ENCODE measurements at regions not wholly inside any gene's neighbourhood (a gene's known extent, or its start where the extent isn't known, plus 50 kb on each side); places are given as distances from the start of the nearest gene placed in this dataset.

GRCh38 chr2:5914811-5915611 lies 222.8 kb downstream of the SOX11 start:
- TF ChIP-seq POLR2AphosphoS5 (IDR thresholded peaks at IDR 0.05) = no peak
- no peak for TF ChIP-seq CTCF (IDR thresholded peaks at IDR 0.05)
- TF ChIP-seq POLR2A (IDR thresholded peaks at IDR 0.05; ENCODE audit: low read depth) = no peak
- no peak for TF ChIP-seq EP300 (IDR thresholded peaks at IDR 0.05)
- peaks cover 0 to 9% (median 5%) of the 10 kb centered on the region in 4 donors for H3K4me1 ChIP-seq
- no peaks in the 10 kb centered on the region for H3K36me3 ChIP-seq
- 34% methylated on average over 6 of the region's 7 CpGs for WGBS
- intact Hi-C loops (cut with DNase I) = no loop called here
- no peaks in the 10 kb centered on the region for H3K27me3 ChIP-seq
- peaks cover 0 to 8% (median under 1%) of the 10 kb centered on the region in 4 donors for H3K9me3 ChIP-seq
- no peak overlapping the region for H3K27ac ChIP-seq (replicated peaks in 1 of 4)
- H3K4me3 ChIP-seq = no peak overlapping the region
- peak; percentile 78 for DNase-seq (ENCODE audit: extremely low spot score)

GRCh38 chr2:5915881-5916310 lies 223.7 kb downstream of the SOX11 start:
- DNase-seq (ENCODE audit: extremely low spot score) = peak; percentile 74
- no peak overlapping the region for H3K4me3 ChIP-seq
- peaks cover 0 to 9% (median 5%) of the 10 kb centered on the region in 4 donors for H3K4me1 ChIP-seq
- peaks cover 0 to 8% (median 2%) of the 10 kb centered on the region in 4 donors for H3K9me3 ChIP-seq
- WGBS = 70% methylated on average over 4 of the region's 4 CpGs
- no peak overlapping the region for H3K27ac ChIP-seq (replicated peaks in 1 of 4)
- no peaks in the 10 kb centered on the region for H3K36me3 ChIP-seq
- no peaks in the 10 kb centered on the region for H3K27me3 ChIP-seq
- intact Hi-C loops (cut with DNase I) = no loop called here
- TF ChIP-seq POLR2AphosphoS5 (IDR thresholded peaks at IDR 0.05) (no peak), EP300 (IDR thresholded peaks at IDR 0.05) (no peak), CTCF (IDR thresholded peaks at IDR 0.05) (no peak), POLR2A (IDR thresholded peaks at IDR 0.05; ENCODE audit: low read depth) (no peak)

- H3K4me3 ChIP-seq = no peak overlapping the region
- H3K9me3 ChIP-seq = peaks cover 0 to 8% (median 2%) of the 10 kb centered on the region in 4 donors
- H3K36me3 ChIP-seq = no peaks in the 10 kb centered on the region
- WGBS = 64% methylated on average over 8 of the region's 8 CpGs
- no peaks in the 10 kb centered on the region for H3K27me3 ChIP-seq
- H3K27ac ChIP-seq (replicated peaks in 1 of 4) = no peak overlapping the region
- TF ChIP-seq EP300 (IDR thresholded peaks at IDR 0.05) = no peak
- no peak for TF ChIP-seq POLR2A (IDR thresholded peaks at IDR 0.05; ENCODE audit: low read depth)
- no peak for TF ChIP-seq CTCF (IDR thresholded peaks at IDR 0.05)
- TF ChIP-seq POLR2AphosphoS5 (IDR thresholded peaks at IDR 0.05) = no peak
- no peaks in the 10 kb centered on the region for H3K4me1 ChIP-seq
- intact Hi-C loops (cut with DNase I) = no loop called here
- DNase-seq (ENCODE audit: extremely low spot score) = peak; percentile 29
Observed at GRCh38 chr2:5921081-5921642, 229.0 kb downstream of the SOX11 start.

GRCh38 chr2:5923957-5924945 lies 232.1 kb downstream of the SOX11 start:
- peak; percentile 62 for DNase-seq (ENCODE audit: extremely low spot score)
- Histone ChIP-seq H3K4me1 (no peaks in the 10 kb centered on the region), H3K27me3 (no peaks in the 10 kb centered on the region), H3K36me3 (no peaks in the 10 kb centered on the region), H3K9me3 (peaks cover 0 to 3% (median 0%) of the 10 kb centered on the region in 4 donors), H3K4me3 (no peak overlapping the region), H3K27ac (replicated peaks in 1 of 4) (no peak overlapping the region)
- intact Hi-C loops (cut with DNase I) = no loop called here
- TF ChIP-seq EP300 (IDR thresholded peaks at IDR 0.05) = no peak
- TF ChIP-seq POLR2AphosphoS5 (IDR thresholded peaks at IDR 0.05) = no peak
- TF ChIP-seq CTCF (IDR thresholded peaks at IDR 0.05) = no peak
- no peak for TF ChIP-seq POLR2A (IDR thresholded peaks at IDR 0.05; ENCODE audit: low read depth)
- whole genome bisulfite sequencing = 94% methylated on average over 12 of the region's 12 CpGs
